ENCODE measurements at regions not wholly inside any gene's neighbourhood (a gene's known extent, or its start where the extent isn't known, plus 50 kb on each side); places are given as distances from the start of the nearest gene placed in this dataset.

DNA sequence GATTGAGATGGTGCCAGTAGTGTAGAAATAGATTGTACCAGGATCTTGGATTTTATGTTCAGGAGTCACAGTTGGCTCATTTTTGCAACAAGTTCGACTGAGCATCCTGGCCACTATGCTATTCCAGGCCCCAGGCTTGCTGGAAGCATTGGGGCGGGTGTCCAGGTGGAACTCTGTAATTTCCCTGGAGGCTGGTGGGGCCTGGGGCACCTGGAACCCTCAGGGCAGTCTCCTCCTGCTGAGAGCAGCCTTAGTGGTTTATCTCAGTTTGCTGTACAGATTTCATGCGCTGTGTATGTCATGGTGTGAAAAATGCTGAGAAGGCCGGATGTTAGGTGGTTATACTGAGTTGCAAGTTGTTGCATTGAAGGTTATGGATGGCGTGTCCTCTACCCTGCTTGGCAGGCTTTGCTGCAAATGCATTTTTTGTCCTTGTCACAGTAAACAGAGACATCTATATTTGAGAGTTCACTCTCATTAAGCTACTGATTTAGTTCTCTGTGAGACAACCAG is 135.1 kb upstream of the MYLIP start:
- DNase-seq, result no peak

DNA sequence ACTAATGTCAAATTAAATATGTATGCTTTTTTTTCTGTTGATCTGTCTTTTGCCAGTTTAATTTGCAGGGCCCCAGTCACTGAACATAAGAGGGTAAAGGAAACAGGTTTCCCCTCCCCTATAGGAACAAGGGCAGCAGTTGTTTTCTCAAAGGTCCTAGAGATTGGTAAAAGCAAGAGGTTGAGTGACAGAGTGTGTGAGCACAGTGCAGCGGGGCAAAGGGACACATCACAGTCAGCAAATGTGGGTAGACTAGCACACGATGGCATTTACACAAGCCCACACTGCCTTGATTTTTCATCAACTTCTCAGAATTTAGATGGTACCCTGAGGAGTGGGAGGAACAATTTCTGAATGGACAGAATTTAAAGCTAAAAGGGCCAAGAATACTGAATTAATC is 138.7 kb upstream of the MYLIP start:
- no peak for DNase-seq

DNA sequence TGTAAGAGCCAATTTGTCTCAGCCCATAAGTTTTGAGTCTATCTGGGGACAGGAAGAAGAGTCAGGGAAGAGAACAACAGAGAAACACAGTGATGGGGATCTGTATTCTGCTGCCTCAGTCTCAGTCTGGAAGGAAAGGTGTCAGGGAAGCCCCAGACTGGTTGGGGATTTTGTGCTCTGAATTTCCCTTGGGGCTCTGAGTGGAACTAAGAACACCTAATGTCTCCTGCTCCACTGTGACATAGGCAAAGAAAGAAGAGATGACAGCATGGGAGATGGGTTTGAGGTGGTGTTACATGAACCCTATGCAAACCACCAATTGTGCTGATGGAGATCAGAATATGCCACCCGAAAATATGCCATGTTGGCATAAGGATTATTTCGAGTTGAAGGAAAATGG is 139.5 kb upstream of the MYLIP start:
- no peak for DNase-seq

DNA sequence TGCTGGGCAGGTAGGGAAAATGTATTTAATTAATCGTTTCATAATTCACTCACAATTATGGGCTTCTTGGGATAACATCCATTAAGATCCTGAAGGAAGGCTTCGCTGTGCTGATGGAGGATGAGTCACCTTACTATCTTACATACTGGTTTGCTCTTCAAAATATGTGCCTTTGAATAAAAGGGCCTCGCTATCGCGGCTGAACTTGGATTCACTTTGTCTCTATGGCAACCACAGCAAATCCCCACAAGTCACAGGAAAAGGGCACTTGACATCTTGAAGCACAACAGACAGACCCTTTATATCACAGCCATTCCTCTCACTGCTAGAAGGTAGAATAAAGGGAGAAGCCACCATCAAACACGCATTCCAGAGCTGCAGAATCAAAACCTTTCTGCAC is 141.3 kb upstream of the MYLIP start:
- no peak for DNase-seq

DNA sequence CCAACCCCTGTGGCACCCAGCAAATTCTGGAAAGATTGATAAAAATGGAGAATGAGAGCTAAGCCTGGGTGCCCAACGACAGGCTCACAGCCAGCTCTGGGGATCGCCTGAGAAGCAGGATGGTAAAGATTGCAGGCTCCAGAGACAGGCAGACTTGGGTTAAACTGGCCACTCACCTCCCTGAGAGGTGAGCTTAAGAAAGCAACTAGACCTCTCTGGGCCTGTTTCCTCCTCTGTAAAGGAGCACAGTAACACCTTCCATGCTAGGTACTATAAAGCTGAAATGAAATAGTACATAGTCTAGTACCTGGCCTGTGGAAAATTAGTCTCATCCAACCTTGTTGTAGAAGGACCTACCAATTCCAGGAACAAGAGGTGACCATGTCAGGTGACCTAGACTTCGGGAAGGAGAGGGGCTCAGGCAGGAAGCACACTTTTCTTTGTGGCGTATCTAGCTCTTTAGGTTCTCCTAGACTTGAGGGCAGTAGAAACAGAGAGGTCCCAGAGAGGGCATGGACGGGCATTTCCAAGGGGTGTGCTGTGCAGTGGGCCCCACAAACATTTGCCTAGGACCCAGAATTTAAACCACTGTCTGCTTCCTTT is 142.8 kb upstream of the MYLIP start:
- no peak for DNase-seq

DNA sequence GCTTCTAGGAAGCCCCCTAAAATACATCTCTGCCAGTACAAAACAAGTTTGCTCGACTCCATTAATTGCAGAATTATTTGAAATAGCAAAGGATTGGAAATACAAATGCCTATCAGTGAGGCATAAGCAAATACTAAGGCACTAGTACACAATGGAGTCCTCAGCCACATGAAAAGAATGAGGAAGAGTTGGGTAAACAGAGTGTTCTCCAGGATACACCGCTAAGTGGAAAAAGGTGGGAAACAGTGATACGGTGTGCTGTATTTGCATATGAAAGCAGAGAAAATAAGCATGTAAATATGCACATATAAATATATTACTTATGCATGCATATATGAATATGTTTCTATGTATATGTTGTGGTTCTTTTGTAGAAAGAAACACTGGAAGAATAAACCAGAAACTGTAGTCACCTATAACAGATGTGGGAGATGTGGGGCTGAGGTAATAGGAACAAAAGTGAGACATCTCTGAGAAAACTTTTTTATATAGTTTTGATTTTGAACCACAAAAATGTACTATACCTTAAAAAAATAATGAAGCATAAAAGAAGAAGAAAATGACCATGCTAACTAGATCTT is 143.4 kb upstream of the MYLIP start:
- peak; percentile 4 for DNase-seq

DNA sequence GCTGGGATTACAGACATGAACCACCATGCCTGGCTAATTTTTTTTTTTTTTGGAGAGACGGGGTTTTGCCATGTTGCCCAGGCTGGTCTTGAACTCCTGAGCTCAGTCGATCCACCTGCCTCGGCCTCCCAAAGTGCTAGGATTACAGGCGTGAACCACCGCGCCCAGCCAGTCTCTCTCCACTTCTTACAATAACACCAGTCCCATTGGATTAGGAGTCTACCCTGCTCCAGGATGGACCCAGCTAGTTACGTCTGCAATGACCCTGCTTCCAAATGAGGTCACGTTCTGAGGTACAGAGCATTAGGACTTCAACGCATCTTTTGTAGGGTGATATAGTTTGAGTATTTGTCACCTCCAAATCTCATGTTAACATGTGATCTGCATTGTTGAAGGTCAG is 146.9 kb upstream of the MYLIP start:
- no peak for DNase-seq

DNA sequence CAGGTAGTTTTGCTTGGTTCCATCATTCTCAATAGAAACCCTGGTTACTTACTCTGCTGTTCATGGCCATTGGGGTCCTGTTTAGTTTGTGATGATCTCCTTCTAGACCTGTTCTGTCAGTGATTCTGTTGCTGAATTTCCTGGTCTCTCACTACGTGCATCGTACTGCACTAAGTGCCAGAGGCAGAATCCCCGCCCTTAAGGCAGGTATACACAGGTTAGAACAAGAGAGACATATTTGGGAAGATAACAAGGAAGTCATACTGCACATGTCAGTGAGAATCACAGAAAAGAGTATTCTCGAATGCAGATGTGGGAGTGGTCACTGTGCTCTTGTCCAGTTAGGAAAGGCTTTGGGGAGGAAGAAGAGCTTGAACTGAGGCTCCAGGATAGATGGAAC is 148.1 kb upstream of the MYLIP start:
- no peak for DNase-seq

DNA sequence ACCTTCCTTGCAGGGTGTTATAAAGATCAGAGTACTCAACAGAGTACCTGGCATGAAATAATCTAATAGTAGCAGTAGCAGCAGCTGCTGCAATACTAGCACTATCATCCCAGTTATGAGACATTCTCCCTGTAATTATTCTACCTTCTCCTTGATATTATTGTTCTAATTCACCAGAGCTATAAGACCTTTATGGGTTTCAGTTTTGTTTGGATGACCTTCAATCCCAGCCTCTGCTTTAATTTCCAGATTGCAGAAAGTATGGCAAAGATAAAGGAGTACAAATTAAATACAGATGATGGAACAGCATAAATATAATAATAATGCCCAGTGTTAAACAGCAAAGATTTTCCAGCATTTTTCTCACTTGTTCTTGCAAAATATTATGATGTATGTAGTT is 150.5 kb upstream of the MYLIP start:
- no peak for DNase-seq

DNA sequence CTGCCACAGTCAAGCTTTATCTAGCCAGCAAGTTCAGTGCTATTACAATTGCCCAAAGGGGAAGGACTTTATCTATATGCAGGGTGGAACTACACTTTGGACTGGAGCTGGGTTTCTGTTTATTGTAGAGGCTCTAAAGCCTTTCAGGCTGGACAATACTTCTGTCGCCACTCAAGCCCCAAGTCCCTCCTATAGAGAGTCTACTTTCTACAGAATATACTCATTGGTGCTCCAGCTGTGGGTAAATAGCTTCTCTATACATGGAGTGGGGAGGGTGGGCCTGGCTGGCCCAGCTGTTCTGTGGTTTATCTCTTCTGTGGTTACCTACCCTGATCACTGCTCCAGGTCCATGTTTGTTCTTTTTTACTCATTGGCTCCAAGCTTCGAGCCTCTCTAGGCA is 151.8 kb upstream of the MYLIP start:
- DNase-seq, result no peak

DNA sequence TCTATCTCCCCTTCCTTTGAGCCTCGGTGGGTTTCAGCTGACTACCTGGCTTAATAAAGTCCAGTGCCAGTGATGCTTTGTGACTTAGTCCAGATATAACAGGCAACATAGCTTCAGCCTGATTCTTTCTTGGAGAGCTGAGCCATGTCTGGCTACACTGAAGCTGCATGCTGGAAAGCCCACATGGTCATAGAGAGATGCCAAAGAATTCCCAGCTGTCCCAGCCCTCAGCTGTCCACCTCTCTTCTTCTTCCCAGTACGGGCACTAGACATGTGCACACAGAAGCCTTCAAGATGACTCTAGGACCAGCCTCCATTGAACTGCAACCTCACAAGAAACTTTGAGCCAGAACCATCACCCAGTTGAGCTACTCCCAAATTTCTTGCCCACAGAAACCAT is 154.1 kb upstream of the MYLIP start:
- DNase-seq, result no peak

DNA sequence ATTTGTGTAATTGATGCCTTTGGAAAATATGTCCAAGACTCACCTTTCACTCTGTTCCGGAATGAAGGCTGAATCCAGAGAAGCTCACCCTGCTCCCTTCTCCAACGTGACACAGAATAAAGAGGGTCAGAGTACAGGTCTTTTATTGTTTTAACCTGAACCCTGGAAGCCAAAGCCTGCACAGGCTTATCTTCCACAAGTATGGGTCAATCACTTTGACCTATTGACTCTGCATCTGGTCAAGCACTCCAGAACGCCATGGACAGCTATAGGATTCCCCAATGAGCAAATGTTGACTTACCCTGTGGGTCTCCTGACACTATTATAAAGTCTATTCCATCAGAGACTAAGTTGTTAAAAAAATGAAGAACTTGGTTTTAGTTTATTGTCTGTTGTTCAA is 158.4 kb upstream of the MYLIP start:
- DNase-seq, result no peak

DNA sequence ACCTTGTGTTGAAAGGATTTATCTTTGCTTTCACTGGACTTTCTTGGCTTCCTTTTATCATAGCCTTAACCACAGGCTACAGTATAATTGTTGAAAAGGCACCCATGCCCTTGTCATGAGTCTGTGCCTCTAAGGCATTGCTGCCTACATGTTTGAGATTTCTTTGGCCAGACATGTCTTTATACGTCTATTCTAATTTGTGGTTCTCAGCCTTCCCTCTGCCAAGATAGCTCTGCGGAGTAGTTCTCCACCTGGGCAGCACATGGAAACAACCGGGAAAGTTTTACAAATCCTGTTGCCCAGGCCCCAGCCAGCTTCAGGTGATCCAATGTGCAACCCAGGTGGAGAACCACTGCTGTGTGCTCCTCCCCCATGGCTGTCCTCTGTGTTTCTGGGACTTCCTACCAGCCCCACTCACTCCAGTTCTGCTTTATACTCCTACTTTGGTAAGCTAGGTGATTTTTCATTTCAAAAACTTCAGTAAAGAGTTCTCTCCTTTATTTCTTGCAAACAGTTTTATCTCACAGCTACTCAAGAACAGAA is 159.6 kb upstream of the MYLIP start:
- no peak for DNase-seq

DNA sequence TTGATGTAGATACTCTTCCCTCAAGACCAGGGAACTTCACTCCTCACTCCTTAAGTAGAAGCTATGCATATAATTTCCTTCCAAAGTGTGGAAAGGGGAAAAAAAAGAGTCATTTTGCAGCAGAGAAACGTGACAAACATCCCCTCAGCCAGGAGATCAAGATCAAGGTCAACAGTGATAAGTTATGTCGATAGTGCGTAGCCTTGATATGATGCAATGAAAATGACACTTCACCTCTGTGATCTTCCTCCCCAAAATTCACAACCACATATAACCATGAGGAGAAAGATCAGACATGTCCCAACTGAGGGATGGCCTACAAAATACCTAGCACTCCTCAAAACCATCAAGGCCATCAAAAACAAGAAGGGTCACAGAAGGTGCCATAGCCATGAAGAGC is 160.4 kb upstream of the MYLIP start:
- DNase-seq, result no peak

DNA sequence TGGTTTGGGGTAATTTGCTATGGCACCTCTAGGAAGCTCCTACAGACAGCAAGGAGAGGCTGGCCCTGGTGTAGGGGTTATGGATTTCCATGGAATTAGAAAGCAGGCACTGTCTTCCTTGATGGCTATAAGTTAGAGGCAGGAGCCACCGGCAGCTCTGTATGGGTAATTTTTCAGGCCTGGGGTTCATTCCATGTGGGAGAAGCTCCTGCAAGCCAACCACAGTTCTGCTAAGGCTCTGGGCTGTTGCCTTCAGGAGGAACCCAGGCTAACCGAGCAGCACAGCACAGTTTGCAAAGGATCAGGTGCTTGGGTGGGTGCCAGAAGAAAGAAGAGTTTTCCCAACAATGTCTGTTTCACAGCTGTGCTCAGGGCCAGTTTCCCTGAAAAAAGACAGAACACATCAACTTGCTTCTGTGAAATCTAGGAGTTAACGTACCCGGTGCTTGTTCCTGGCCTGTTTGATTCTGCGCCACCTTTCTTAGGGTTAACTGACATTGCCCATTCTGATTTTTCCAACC is 162.8 kb upstream of the MYLIP start:
- DNase-seq, result no peak

DNA sequence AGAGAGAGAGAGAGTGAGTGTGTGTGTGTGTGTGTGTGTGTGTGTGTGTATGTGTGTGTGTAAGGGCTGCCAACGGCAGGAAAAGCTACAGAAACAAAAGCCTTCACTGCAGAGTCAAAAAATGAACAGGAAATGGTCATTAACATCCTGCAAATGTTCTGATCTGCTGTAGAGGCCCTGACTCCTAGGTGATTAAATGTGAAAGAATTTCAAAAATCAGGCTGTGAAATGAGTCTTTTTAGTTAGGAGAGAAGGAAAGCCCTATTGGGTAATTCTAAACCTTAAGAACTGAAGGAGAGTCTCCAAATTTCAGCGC is 166.5 kb upstream of the MYLIP start:
- DNase-seq, result no peak

DNA sequence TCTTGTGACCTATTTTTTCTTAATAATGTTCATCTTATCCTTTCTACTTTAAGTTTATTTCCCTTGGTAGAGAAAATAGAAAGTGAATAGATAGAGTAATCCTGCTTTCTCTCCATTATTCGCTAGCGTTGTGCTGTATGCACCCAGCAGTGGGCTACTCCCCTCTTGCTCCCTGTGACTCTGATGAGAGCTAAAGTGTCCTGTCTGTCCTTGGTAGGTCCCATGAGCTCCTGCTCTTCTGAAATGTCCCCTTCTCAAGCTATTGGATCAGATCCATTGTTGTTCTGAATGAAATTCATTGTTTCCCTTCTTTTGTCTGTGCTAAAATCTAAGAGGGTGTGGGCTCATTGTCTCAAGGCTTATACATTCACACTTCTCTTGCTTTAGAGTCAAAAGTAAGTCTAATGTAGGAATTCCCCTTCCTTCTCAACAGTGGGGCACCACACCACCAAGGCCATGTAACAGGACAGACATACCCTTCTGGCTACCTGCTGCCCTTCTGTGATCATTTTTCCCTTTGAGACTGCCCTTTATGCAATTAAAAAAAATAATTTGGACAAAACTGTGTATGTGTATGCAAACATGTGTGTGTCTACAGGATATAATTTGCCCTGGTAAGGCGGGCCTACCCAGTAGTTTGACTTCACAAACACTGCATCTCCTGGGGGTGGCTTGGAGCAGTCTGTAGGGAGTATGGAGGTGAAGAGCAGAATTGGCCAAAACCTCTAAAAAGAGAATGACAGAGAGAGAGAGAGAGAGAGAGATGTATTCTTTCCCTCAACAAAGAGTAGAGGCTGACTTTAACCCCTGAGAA is 167.0 kb upstream of the MYLIP start:
- DNase-seq, result no peak

DNA sequence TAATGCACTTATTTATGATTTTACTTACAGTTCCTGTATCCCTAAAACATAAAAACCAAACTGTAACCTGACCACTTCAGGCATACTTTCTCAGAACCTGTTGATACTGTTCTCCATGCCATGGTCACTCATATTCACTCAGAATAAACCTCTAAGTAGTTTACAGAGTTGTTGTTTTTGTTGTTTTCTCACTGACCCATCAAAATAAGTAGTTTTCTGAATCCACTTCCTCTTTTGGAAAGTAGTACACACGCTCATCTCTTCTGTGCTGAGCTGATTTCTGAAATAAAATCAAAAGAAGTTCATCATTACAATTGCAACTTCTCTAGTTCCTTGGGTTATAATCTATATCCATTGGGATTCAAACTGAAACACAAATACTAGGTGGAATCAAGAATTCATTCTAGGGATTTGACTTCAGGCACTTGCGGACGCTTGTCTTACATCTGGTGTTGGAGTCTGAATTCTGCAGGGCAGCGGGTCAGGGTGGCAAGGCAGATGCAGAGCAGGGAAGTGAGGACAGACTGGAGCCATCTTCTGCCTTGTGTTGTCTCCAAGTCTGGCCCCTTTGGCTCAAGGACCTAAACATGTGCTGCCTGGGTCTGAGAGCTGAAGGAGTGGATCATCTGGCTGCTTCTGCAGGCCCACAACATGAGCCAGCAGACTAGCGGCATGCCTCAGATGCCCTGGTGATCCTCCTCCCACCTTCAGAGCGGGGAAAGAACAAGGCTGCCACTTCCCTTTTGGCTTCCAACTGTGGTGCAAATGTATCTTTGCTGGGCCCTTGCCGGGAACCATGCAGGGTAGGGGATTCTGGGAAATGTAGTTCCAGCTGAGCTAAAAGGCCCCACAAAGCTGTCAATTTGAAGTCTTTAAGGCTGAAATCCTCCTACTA is 167.9 kb upstream of the MYLIP start:
- DNase-seq, result no peak

DNA sequence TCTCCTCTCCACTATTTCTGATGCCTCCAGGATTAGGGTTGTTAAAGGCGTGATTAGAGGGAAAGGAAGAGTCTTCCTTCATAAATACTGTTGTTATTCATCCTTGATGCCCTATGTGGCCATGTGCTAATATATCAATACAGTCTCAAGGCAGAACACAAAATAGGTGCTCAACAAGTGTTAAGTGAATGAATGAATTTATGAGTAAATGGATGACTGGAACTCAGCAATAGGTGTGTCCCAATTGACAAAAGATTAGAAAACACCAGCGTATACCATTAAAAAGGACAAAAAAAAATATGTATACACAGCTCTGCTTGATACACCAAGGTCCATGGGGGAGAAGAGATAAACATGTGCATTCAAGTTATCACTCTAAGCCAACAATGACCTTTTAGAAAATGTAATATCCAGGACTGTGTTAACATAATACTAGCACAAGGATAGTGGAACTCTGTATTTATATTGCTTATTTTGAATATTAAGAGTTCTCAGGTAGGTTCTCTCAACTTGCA is 171.2 kb upstream of the MYLIP start:
- no peak for DNase-seq

DNA sequence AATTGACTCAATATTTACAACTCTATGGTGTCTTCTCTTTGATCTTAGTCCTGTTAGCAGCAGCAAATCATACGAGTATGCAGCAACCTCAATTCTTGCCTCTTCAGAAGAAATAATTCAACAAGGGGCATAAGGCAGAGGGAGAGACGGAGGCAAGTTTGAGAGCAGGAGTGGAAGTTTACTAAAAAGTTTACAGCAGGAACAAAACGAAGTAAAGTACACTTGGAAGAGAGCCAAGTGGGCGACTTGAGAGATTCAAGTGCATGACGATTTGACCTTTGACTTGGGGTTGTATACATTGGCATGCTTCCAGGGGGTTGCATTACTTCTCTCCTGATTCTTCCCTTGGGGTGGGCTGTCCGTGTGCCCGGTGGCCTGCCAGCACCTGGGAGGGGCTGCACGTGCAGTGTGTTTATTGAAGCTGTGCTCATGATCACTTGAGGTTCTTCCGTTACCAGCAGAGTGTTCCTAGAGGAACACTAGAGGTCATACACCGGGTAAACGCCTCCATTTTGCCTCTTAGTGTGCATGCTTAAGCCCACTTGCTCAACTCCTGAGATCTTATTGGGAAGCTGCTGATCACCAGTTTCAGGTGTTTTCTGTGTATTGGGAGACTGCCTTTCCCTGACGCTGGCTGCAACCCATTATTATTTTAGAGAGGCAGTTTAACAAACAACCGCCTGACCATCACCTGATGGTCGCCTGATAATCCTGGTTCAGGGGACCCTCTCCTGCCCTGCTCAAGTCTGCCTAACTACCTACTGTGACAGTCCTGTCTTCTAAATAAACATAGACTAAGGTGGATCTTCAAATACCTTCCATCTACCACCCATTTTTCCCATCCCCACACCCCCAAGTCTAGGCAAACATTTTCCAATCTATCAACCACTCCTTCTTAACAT is 172.4 kb upstream of the MYLIP start:
- no peak for DNase-seq

DNA sequence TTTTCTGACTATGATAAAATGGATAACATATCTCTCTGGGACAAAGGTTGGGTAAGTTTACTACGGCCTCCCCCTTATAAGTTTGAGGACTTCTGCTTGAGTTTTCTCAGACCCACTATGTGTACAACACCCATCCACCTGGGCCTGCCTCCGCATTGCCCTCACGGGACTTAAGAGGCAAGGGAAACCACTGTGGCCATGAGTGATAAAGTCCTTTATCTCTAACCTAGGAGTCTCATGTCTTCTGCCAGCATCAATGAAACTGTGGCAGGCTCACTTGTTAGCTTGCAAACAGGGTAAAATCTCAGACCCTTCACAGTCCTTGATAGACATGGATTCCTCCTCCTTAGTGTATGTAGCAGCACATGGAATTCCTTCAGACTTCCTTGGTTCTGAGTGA is 173.4 kb upstream of the MYLIP start:
- DNase-seq, result no peak

All from NCI-H1092 treated with DMSO at 0.1 percent for 48 hours (cell line).